ENCODE measurements at regions not wholly inside any gene's neighbourhood (a gene's known extent, or its start where the extent isn't known, plus 50 kb on each side); places are given as distances from the start of the nearest gene placed in this dataset.

- TF ChIP-seq CTCF (IDR thresholded peaks at IDR 0.05), result no peak
- TF ChIP-seq POLR2A (IDR thresholded peaks at IDR 0.05), result no peak
- no peak for TF ChIP-seq EP300 (IDR thresholded peaks at IDR 0.05)
Measured at GRCh38 chr22:47748957-47749356, 986.5 kb downstream of the TBC1D22A start.
